ENCODE measurements at regions not wholly inside any gene's neighbourhood (a gene's known extent, or its start where the extent isn't known, plus 50 kb on each side); places are given as distances from the start of the nearest gene placed in this dataset.

GRCh38 chr5:13472842-13473241, 471.6 kb downstream of the DNAH5 start:
- no peaks in the 10 kb centered on the region for H3K9me3 Mint-ChIP-seq (ENCODE audit: unreplicated experiment)
- TF ChIP-seq CTCF (IDR thresholded peaks at IDR 0.05; ENCODE audit: unreplicated experiment): no peak
- DNase-seq (ENCODE audit: low spot score): no peak
- H3K4me3 Mint-ChIP-seq (ENCODE audit: unreplicated experiment): no peak overlapping the region
- H3K4me1 Mint-ChIP-seq (ENCODE audit: unreplicated experiment): no peaks in the 10 kb centered on the region
- no peaks in the 10 kb centered on the region for H3K36me3 Mint-ChIP-seq (ENCODE audit: low read depth, unreplicated experiment)
- no peak overlapping the region for H3K27ac Mint-ChIP-seq (ENCODE audit: unreplicated experiment)
- H3K27me3 Mint-ChIP-seq (ENCODE audit: unreplicated experiment): no peaks in the 10 kb centered on the region

GRCh38 chr5:13470975-13471374, 473.5 kb downstream of the DNAH5 start:
- Mint-ChIP-seq H3K9me3 (ENCODE audit: unreplicated experiment) (no peaks in the 10 kb centered on the region), H3K4me3 (ENCODE audit: unreplicated experiment) (no peak overlapping the region), H3K4me1 (ENCODE audit: unreplicated experiment) (no peaks in the 10 kb centered on the region), H3K36me3 (ENCODE audit: low read depth, unreplicated experiment) (no peaks in the 10 kb centered on the region), H3K27me3 (ENCODE audit: unreplicated experiment) (no peaks in the 10 kb centered on the region), H3K27ac (ENCODE audit: unreplicated experiment) (no peak overlapping the region)
- no peak for TF ChIP-seq CTCF (IDR thresholded peaks at IDR 0.05; ENCODE audit: unreplicated experiment)
- no peak for DNase-seq (ENCODE audit: low spot score)

DNA sequence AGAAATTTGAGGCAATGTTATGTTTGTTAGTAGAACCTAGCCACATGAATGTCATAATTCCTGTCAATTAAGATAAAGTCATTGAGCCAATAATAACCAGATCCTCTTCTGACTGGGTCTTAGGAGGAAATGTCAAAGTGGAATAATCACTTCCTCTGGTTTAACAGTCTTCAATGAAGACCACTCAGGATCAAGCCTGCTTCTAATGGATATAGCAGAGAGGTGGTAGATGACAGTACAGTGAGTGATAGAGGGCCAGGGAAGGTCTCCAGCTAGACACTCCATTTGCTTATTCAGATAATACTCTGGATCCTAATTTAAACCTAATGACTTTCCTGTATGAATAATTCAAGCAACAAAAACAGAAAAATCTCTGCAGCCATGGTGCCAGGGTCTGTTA, 474.2 kb downstream of the DNAH5 start:
- no peak for DNase-seq (ENCODE audit: low spot score)
- TF ChIP-seq CTCF (IDR thresholded peaks at IDR 0.05; ENCODE audit: unreplicated experiment): no peak
- H3K4me3 Mint-ChIP-seq (ENCODE audit: unreplicated experiment): no peak overlapping the region
- no peaks in the 10 kb centered on the region for H3K4me1 Mint-ChIP-seq (ENCODE audit: unreplicated experiment)
- no peak overlapping the region for H3K27ac Mint-ChIP-seq (ENCODE audit: unreplicated experiment)
- no peaks in the 10 kb centered on the region for H3K9me3 Mint-ChIP-seq (ENCODE audit: unreplicated experiment)
- H3K36me3 Mint-ChIP-seq (ENCODE audit: low read depth, unreplicated experiment): no peaks in the 10 kb centered on the region
- H3K27me3 Mint-ChIP-seq (ENCODE audit: unreplicated experiment): no peaks in the 10 kb centered on the region

DNA sequence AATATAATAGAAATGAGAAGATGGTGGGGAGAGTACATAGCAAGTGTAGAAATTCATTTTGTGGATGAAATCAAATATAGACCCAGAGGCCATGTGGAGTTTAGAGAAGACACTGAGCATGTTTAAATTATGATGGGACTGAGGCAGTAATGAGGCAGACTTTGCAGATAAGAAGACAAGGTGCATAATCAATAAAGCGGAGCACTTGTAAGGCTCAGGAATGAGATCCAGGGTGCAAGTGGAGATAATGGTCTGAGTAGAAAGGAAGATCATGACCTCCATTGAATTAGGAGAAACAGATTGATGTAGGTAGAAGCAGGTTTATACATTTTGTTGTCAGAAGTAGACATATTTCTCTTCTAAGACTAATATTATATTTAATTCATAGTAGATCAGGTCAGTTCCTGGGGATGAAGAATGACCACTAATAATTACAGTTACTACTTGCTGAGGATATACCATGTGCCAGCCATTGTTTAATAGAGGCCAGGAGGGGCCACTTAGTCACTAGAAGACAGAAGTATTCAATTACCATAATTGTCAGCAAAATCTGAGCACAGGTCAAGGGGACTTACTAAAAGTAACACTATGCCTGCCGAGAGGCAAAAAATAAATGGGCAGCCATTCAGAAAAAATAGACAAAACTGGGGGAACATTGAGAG, 479.8 kb downstream of the DNAH5 start:
- no peaks in the 10 kb centered on the region for H3K4me1 Mint-ChIP-seq (ENCODE audit: unreplicated experiment)
- H3K27me3 Mint-ChIP-seq (ENCODE audit: unreplicated experiment): no peaks in the 10 kb centered on the region

More for the DNA sequence above, 479.8 kb downstream of the DNAH5 start:
- Mint-ChIP-seq H3K27ac (ENCODE audit: unreplicated experiment) (no peak overlapping the region), H3K9me3 (ENCODE audit: unreplicated experiment) (no peaks in the 10 kb centered on the region), H3K36me3 (ENCODE audit: low read depth, unreplicated experiment) (no peaks in the 10 kb centered on the region), H3K4me3 (ENCODE audit: unreplicated experiment) (no peak overlapping the region)
- DNase-seq (ENCODE audit: low spot score): no peak
- no peak for TF ChIP-seq CTCF (IDR thresholded peaks at IDR 0.05; ENCODE audit: unreplicated experiment)
